NB4 (cell line): ENCODE measurements at regions not wholly inside any gene's neighbourhood (a gene's known extent, or its start where the extent isn't known, plus 50 kb on each side); places are given as distances from the start of the nearest gene placed in this dataset.

Source experiments
- DNase-seq: peaks from one replicate; pipeline ENCODE4 v3.0.0; 2010; ENCODE audit warnings: low read depth
- H3K4me3 ChIP-seq: one replicate; pipeline ENCODE4 v1.5.1; 2011; ENCODE audit warnings: mild to moderate bottlenecking, low read depth, low read length, moderate library complexity
- MYC ChIP-seq: IDR thresholded peaks from 2 replicates; pipeline ENCODE4 v1.6.1; 2011; ENCODE audit warnings: low read depth, low read length
- POLR2A ChIP-seq: IDR thresholded peaks from 2 replicates; pipeline ENCODE4 v1.6.1; 2011; ENCODE audit warnings: mild to moderate bottlenecking; ENCODE audit not compliant: insufficient read length; ENCODE audit errors: extremely low read depth
- TF ChIP-seq, protein P1 (sequence below): IDR thresholded peaks from 2 replicates; pipeline ENCODE4 v1.6.1; 2011; ENCODE audit warnings: low read depth, low read length
- TF ChIP-seq, protein P2 (sequence below): IDR thresholded peaks from one replicate; pipeline ENCODE4 v1.5.1; 2012; ENCODE audit warnings: low read depth, low read length

DNA sequence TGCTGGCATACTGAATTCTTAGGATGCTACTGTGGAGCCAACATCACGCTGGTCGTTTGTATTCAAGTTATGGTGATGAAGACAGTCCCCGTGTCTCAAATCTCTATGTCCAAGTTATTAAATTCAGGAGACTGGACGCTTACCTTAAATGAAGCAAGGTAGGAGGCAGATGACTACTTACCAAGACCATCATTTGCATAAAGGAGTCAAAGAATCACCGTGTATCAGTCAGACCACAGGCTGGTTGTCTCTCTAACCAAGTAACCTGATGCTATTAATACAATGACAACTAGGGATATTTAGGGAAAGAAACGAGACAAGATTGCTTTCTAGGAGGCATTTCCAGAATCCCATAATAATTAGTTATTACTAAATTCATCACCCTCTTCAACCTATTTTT, 78.1 kb upstream of the FRMD6 start:
- DNase-seq: no peak
- TF ChIP-seq, protein P1, sequence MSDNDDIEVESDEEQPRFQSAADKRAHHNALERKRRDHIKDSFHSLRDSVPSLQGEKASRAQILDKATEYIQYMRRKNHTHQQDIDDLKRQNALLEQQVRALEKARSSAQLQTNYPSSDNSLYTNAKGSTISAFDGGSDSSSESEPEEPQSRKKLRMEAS: no peak
- TF ChIP-seq, protein P2, sequence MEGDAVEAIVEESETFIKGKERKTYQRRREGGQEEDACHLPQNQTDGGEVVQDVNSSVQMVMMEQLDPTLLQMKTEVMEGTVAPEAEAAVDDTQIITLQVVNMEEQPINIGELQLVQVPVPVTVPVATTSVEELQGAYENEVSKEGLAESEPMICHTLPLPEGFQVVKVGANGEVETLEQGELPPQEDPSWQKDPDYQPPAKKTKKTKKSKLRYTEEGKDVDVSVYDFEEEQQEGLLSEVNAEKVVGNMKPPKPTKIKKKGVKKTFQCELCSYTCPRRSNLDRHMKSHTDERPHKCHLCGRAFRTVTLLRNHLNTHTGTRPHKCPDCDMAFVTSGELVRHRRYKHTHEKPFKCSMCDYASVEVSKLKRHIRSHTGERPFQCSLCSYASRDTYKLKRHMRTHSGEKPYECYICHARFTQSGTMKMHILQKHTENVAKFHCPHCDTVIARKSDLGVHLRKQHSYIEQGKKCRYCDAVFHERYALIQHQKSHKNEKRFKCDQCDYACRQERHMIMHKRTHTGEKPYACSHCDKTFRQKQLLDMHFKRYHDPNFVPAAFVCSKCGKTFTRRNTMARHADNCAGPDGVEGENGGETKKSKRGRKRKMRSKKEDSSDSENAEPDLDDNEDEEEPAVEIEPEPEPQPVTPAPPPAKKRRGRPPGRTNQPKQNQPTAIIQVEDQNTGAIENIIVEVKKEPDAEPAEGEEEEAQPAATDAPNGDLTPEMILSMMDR: no peak
- TF ChIP-seq POLR2A (no peak), MYC (no peak)

DNA sequence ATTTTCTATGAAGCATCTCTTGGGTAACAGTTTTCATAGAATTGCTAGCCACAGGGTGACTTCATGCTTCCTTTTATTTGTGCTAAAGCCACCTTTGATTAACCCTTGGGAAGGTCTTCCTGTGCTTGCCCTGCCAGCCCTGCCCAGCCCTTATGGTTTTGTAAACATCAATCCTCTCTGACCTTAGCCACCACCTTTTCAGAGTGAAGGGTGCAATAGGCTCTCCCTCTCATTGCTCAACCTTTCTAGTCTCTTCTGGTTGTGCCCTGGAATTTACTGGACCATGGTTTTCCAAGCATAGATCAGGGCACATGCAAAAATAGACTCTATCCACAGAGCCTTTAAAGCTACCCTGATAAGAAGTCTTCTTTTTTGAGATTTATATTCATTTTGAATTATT, 77.7 kb upstream of the FRMD6 start:
- DNase-seq: no peak
- TF ChIP-seq POLR2A: no peak
- TF ChIP-seq, protein P2: no peak
- TF ChIP-seq, protein P1: no peak
- no peak for TF ChIP-seq MYC
- H3K4me3 ChIP-seq: no peak overlapping the region

More for the DNA sequence above, 78.1 kb upstream of the FRMD6 start:
- H3K4me3 ChIP-seq: no peak overlapping the region

DNA sequence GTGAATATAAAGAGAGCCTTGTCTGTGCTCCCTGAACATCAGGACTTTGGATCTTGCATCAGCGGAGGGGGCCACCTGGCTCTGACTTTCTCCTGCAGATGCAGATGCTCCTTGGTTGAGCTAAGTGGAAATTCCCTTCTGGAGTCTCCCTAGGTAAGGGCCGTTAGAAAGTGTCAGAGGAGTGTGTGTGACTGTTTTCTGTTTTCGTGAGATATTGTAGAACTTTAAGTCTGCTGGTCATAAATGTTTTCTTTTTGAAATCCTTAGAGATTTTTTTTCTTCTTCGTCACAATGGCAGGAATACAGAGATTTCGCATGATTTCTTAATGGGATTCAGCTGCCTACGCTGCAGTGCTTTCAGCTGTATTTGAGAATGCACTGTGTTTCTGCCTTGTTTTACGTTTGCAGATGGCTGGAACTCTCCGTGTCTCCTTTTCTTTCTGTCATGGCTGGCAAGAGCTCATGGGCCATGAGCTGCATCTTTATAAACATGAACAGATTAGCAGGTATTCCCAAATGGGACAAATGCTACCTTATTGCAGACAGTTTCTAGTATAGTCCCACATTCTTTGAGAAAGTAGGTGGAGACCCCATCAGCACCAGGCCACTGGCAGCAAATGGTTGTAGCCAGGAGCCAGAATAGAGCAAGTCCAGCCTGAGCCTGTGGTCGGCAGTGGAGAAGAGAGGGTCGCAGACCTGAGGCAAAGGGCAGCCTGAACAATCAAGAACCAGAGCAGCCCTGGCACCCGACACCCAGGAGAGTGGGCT, 76.2 kb upstream of the FRMD6 start:
- TF ChIP-seq, protein P1: no peak
- TF ChIP-seq MYC (no peak), POLR2A (no peak)
- TF ChIP-seq, protein P2: no peak
- no peak overlapping the region for H3K4me3 ChIP-seq
- DNase-seq: no peak

DNA sequence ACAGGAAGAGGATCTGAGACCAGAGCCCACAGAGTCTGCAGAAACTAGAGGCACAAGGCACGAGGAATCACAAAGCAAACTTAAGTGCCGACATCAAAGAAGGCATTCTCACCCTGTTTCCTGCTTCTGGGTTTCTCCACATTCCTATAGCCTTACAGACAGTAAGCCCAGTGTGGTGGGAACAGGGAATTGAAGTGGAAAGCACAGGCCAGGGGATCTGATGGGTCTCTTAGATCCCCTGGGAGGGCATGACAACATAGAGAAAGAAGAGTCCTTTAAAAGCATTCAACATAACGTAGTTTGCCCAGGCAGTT, 75.6 kb upstream of the FRMD6 start:
- no peak for DNase-seq
- no peak overlapping the region for H3K4me3 ChIP-seq
- TF ChIP-seq, protein P1: no peak
- TF ChIP-seq MYC (no peak), POLR2A (no peak)
- TF ChIP-seq, protein P2: no peak

GRCh38 chr14:51576879-51577278, 74.8 kb upstream of the FRMD6 start:
- no peak for DNase-seq
- TF ChIP-seq MYC: no peak
- no peak for TF ChIP-seq POLR2A
- TF ChIP-seq, protein P2: no peak
- TF ChIP-seq, protein P1: no peak

More at GRCh38 chr14:51576879-51577278, 74.8 kb upstream of the FRMD6 start:
- no peak overlapping the region for H3K4me3 ChIP-seq
